Activated naive CD8-positive, alpha-beta T cell treated with anti-CD3 and anti-CD28 coated beads, Interleukin-2, amount 50 U/mL, for 24 hours (primary cell): ENCODE measurements at regions not wholly inside any gene's neighbourhood (a gene's known extent, or its start where the extent isn't known, plus 50 kb on each side); places are given as distances from the start of the nearest gene placed in this dataset.
"Not testable (repeated sequence)": the region's sequence is repeated elsewhere in the genome, so short reads cannot be mapped to it uniquely, and the experiment has no call there.

Source experiments
- ATAC-seq: fragments of 150-1000 bp; cut with Tn5 transposase; one replicate; pipeline ENCODE4 v1.10.0; 2021
- DNase-seq: peaks from one replicate; pipeline ENCODE4 v3.0.0; 2021
- H3K27ac Mint-ChIP-seq: one replicate; pipeline ENCODE4 v1.8.0; 2021; ENCODE audit warnings: mild to moderate bottlenecking, mixed read lengths
- H3K27me3 Mint-ChIP-seq: one replicate; pipeline ENCODE4 v1.8.0; 2021; ENCODE audit warnings: mixed read lengths
- H3K36me3 Mint-ChIP-seq: one replicate; pipeline ENCODE4 v1.8.0; 2021; ENCODE audit warnings: low read depth, mixed read lengths
- H3K4me1 Mint-ChIP-seq: one replicate; pipeline ENCODE4 v1.8.0; 2021; ENCODE audit warnings: mixed read lengths
- H3K4me3 Mint-ChIP-seq: one replicate; pipeline ENCODE4 v1.8.0; 2021; ENCODE audit warnings: mild to moderate bottlenecking, moderate library complexity, mixed read lengths
- H3K9me3 Mint-ChIP-seq: one replicate; pipeline ENCODE4 v1.8.0; 2021; ENCODE audit warnings: mixed read lengths

DNA sequence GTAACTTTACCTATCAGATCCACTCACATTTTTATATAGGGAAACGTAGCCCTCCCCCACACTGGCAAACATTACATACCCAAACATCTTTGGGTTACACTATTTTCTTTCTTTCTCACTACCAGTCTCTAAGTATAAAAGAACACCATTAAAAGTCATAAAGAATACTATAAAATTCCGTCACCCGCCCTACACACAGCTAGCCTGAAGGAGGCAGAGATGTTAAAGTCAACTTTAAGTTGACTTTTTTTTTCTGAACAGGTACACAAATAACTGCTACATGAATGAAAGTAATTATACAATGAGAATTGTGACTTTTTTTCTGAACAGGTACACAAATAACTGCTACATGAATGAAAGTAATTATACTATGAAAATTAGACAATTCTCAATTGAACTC, 628.3 kb downstream of the NUP35 start:
- ATAC-seq: no peak
- Mint-ChIP-seq H3K27ac (no peak overlapping the region), H3K27me3 (no peaks in the 10 kb centered on the region), H3K4me1 (no peaks in the 10 kb centered on the region), H3K9me3 (peaks cover 22% of the 10 kb centered on the region), H3K36me3 (no peaks in the 10 kb centered on the region), H3K4me3 (no peak overlapping the region)
- no peak for DNase-seq

- Mint-ChIP-seq H3K27me3 (no peaks in the 10 kb centered on the region), H3K9me3 (peaks cover 18% of the 10 kb centered on the region), H3K4me3 (no peak overlapping the region), H3K36me3 (no peaks in the 10 kb centered on the region), H3K4me1 (no peaks in the 10 kb centered on the region), H3K27ac (no peak overlapping the region)
- DNase-seq (no peak), ATAC-seq (no peak)
Observed at GRCh38 chr2:183759033-183759432, 634.8 kb downstream of the NUP35 start.

DNA sequence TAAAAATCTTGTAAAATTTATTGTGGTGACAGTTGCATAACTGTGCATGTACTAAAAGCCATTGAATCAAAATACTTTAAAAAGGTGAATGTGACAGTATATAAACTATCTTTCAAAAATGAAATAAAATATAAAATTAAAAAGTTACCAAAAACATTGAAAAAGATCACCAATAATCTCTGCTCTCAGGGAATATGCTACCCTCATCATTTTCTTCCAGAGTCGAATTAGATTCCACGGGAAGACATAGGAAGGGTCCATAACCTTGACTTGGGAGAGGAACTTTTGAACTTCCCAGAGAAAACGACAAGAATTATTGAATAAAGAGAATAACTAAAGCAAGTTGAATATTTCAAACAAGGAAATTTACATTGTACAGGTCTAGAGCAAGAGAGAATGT, 649.5 kb downstream of the NUP35 start:
- no peaks in the 10 kb centered on the region for H3K27me3 Mint-ChIP-seq
- H3K4me3 Mint-ChIP-seq: no peak overlapping the region
- no peaks in the 10 kb centered on the region for H3K4me1 Mint-ChIP-seq
- H3K27ac Mint-ChIP-seq: no peak overlapping the region
- ATAC-seq (no peak), DNase-seq (no peak)
- no peaks in the 10 kb centered on the region for H3K36me3 Mint-ChIP-seq
- H3K9me3 Mint-ChIP-seq: peaks cover 10% of the 10 kb centered on the region

DNA sequence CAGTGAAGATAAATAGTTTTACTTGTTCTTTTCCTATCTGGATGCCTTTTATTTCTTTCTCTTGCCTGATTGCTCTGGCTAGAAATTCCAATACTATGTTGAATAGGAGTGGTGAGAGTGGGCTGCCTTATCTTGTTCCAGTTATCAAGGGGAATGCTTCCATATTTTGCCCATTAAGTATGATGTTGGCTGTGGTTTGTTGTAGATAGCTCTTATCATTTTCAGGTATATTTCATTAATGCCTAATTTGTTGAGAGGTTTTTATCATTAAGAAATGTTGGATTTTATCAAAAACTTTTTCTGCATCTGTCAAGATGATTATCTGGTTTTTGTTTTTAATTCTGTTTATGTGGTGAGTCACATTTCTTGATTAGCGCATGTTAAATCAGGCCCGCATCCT, 655.8 kb downstream of the NUP35 start:
- Mint-ChIP-seq H3K27ac (no peak overlapping the region), H3K36me3 (no peaks in the 10 kb centered on the region), H3K4me3 (no peak overlapping the region), H3K27me3 (no peaks in the 10 kb centered on the region), H3K9me3 (peaks cover 20% of the 10 kb centered on the region), H3K4me1 (no peaks in the 10 kb centered on the region)
- DNase-seq (no peak), ATAC-seq (no peak)

DNA sequence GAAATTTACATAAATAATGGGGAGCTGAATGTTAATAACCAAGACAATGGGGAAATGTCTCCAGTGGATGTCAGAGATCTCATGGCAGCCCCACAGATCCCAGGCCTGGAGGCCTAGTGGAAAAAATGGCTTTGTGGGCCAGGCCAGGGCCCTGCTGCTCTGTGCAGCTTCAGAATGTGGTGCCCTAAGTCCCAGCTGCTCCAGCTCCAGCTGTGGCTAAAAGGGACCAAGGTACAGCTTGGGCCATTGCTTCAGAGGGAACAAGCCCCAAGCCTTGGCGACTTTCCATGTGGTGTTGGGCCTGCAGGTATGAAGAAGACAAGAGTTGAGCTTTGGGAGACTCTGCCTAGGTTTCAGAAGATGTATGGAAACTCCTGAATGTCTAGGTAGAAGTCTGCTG, 658.2 kb downstream of the NUP35 start:
- no peaks in the 10 kb centered on the region for H3K4me1 Mint-ChIP-seq
- no peak overlapping the region for H3K27ac Mint-ChIP-seq
- H3K27me3 Mint-ChIP-seq: no peaks in the 10 kb centered on the region
- H3K36me3 Mint-ChIP-seq: no peaks in the 10 kb centered on the region
- DNase-seq: no peak
- peaks cover 15% of the 10 kb centered on the region for H3K9me3 Mint-ChIP-seq
- H3K4me3 Mint-ChIP-seq: no peak overlapping the region
- ATAC-seq: no peak

DNA sequence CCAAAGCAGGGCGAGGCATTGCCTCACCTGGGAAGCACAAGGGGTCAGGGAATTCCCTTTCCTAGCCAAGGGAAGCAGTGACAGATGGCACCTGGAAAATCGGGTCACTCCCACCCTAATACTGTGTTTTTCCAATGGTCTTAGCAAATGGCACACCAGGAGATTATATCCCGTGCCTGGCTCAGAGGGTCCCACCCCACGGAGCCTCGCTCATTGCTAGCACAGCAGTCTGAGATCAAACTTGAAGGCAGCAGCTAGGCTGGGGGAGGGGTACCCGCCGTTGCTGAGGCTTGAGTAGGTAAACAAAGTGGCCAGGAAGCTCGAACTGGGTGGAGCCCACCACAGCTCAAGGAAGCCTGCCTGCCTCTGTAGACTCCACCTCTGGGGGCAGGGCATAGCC, 664.6 kb downstream of the NUP35 start:
- not testable (repeated sequence) for H3K4me1 Mint-ChIP-seq, H3K36me3 Mint-ChIP-seq, ATAC-seq, H3K4me3 Mint-ChIP-seq, H3K27me3 Mint-ChIP-seq, H3K27ac Mint-ChIP-seq, DNase-seq
- peaks cover 14% of the 10 kb centered on the region for H3K9me3 Mint-ChIP-seq

DNA sequence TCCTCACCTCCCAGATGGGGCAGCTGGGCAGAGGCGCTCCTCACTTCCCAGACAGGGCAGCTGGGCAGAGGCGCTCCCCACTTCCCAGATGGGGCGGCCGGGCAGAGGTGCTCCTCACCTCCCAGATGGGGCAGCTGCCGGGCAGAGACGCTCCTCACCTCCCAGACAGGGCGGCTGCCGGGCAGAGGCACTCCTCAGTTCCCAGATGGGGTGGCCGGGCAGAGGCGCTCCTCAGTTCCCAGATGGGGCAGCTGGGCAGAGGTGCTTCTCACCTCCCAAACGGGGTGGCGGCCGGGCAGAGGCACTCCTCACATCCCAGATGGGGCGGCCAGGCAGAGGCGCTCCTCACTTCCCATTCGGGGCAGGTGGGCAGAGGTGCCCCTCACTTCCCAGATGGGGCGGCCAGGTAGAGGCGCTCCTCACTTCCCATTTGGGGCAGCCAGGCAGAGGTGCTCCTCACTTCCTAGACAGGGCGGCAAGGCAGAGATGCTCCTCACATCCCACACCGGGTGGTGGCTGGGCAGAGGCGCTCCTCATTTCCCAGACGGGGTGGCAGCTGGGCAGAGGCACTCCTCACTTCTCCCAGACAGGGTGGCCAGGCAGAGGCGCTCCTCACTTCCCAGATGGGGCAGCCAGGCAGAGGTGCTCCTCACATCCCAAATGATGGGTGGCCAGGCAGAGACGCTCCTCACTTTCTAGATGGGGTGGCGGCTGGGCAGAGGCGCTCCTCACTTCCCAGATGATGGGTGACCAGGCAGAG, 668.1 kb downstream of the NUP35 start:
- not testable (repeated sequence) for H3K27ac Mint-ChIP-seq, DNase-seq, H3K4me3 Mint-ChIP-seq, ATAC-seq, H3K27me3 Mint-ChIP-seq, H3K36me3 Mint-ChIP-seq, H3K4me1 Mint-ChIP-seq
- H3K9me3 Mint-ChIP-seq: peaks cover 15% of the 10 kb centered on the region

- Mint-ChIP-seq H3K36me3 (no peaks in the 10 kb centered on the region), H3K4me3 (no peak overlapping the region), H3K27me3 (no peaks in the 10 kb centered on the region), H3K27ac (no peak overlapping the region), H3K4me1 (no peaks in the 10 kb centered on the region), H3K9me3 (peaks cover 30% of the 10 kb centered on the region)
- ATAC-seq: no peak
- DNase-seq: no peak
Observed at GRCh38 chr2:183798535-183798934, 674.3 kb downstream of the NUP35 start.

DNA sequence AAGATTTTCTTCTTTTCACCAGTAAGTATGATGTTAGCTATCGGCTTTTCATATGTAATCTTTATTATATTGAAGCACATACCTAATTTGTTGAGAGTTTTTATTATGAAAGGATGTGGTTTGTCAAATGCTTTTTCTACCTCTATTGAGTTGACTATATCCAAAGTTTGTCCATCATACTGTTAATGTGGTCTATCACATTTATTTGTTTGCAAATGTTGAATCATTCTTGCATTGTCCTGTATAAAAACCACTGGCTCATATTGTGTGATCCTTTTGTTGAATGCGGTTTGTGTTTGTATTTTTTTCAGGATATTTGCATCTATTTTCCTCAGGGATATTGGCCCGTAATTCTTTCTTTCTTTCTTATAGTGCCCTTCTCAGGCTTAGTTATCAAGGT, 675.5 kb downstream of the NUP35 start:
- Mint-ChIP-seq H3K27me3 (no peaks in the 10 kb centered on the region), H3K27ac (no peak overlapping the region), H3K36me3 (no peaks in the 10 kb centered on the region), H3K4me3 (no peak overlapping the region), H3K9me3 (peaks cover 27% of the 10 kb centered on the region), H3K4me1 (no peaks in the 10 kb centered on the region)
- DNase-seq (no peak), ATAC-seq (no peak)

DNA sequence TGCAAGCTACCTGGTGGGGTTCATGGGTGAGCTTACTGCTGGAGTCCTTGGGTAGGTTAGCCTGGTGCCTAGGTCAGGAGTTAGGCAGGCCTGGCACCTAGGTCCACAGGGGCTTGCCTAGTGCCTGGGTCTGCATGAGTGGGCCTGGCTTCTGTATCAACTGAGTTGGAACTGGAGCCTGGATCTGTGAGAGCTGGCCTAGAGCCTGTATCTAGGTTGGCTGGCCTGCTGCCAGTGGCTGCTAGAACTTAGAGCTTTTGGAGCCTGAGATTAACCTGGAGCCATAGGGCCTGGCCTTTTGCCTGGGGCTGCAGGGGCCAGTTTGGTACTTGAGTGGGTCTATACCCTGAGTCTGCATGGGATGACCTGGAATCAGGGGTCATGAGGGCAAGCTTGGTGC, 679.4 kb downstream of the NUP35 start:
- H3K27ac Mint-ChIP-seq: no peak overlapping the region
- no peaks in the 10 kb centered on the region for H3K4me1 Mint-ChIP-seq
- peaks cover 16% of the 10 kb centered on the region for H3K9me3 Mint-ChIP-seq
- no peak for ATAC-seq
- no peaks in the 10 kb centered on the region for H3K36me3 Mint-ChIP-seq
- H3K4me3 Mint-ChIP-seq: no peak overlapping the region
- DNase-seq: no peak
- no peaks in the 10 kb centered on the region for H3K27me3 Mint-ChIP-seq

- H3K4me3 Mint-ChIP-seq: no peak overlapping the region
- no peak overlapping the region for H3K27ac Mint-ChIP-seq
- no peaks in the 10 kb centered on the region for H3K27me3 Mint-ChIP-seq
- peaks cover 4% of the 10 kb centered on the region for H3K9me3 Mint-ChIP-seq
- no peaks in the 10 kb centered on the region for H3K36me3 Mint-ChIP-seq
- DNase-seq (no peak), ATAC-seq (no peak)
- no peaks in the 10 kb centered on the region for H3K4me1 Mint-ChIP-seq
Observed at GRCh38 chr2:183807870-183808269, 683.6 kb downstream of the NUP35 start.

DNA sequence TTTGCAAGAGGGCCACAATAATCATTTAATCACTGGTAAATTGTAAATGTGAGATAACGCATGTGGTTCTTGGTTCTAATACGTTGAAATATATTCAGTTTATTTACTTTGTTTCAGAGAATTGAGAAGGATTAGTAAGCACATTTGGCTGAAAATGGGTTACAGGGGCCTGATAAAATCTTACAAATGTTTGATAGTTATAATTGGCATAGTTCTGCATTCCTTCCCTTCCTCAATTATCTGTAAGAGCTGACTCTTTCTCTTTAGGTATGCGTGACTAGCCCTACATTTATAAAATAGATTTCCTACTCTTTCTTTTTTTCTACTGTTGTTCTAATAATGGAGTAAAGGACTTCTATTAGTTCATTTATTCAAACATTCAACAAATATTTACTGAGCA, 685.2 kb downstream of the NUP35 start:
- no peaks in the 10 kb centered on the region for H3K27me3 Mint-ChIP-seq
- no peak for DNase-seq
- ATAC-seq: no peak
- no peaks in the 10 kb centered on the region for H3K36me3 Mint-ChIP-seq
- peaks cover 4% of the 10 kb centered on the region for H3K9me3 Mint-ChIP-seq
- no peak overlapping the region for H3K27ac Mint-ChIP-seq
- no peaks in the 10 kb centered on the region for H3K4me1 Mint-ChIP-seq
- H3K4me3 Mint-ChIP-seq: no peak overlapping the region

- no peak overlapping the region for H3K4me3 Mint-ChIP-seq
- H3K4me1 Mint-ChIP-seq: no peaks in the 10 kb centered on the region
- H3K36me3 Mint-ChIP-seq: no peaks in the 10 kb centered on the region
- H3K27me3 Mint-ChIP-seq: no peaks in the 10 kb centered on the region
- ATAC-seq (no peak), DNase-seq (no peak)
- no peak overlapping the region for H3K27ac Mint-ChIP-seq
- H3K9me3 Mint-ChIP-seq: peaks cover 8% of the 10 kb centered on the region
Observed at GRCh38 chr2:183811281-183811680, 687.0 kb downstream of the NUP35 start.

DNA sequence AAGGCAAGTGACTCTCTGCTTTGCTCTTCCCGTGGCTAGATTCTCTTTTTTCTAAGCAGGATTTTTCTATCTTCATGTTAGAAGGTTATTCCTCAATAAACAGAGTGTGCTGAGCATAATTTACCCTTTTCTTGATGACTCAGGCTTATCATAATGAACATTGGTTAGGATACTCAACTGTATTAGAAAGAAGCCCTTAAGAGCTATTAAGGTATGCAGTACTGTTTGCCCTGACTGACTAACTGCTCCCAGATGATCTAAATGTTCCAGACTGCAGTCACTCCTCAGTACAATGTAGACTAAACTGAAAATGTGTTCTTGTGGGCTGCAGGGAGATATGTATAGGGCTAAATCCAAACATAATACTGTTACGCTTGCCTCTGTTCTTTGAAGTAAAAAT, 687.8 kb downstream of the NUP35 start:
- ATAC-seq: no peak
- DNase-seq: no peak
- peaks cover 9% of the 10 kb centered on the region for H3K9me3 Mint-ChIP-seq
- H3K4me3 Mint-ChIP-seq: no peak overlapping the region
- no peaks in the 10 kb centered on the region for H3K4me1 Mint-ChIP-seq
- no peaks in the 10 kb centered on the region for H3K36me3 Mint-ChIP-seq
- H3K27me3 Mint-ChIP-seq: no peaks in the 10 kb centered on the region
- no peak overlapping the region for H3K27ac Mint-ChIP-seq

GRCh38 chr2:183825710-183826109, 701.5 kb downstream of the NUP35 start:
- ATAC-seq (no peak), DNase-seq (no peak)
- no peaks in the 10 kb centered on the region for H3K36me3 Mint-ChIP-seq
- no peak overlapping the region for H3K27ac Mint-ChIP-seq
- H3K4me1 Mint-ChIP-seq: no peaks in the 10 kb centered on the region
- peaks cover 17% of the 10 kb centered on the region for H3K9me3 Mint-ChIP-seq
- H3K4me3 Mint-ChIP-seq: no peak overlapping the region
- H3K27me3 Mint-ChIP-seq: no peaks in the 10 kb centered on the region

GRCh38 chr2:183829931-183830330, 705.7 kb downstream of the NUP35 start:
- H3K4me1 Mint-ChIP-seq: no peaks in the 10 kb centered on the region
- H3K9me3 Mint-ChIP-seq: peaks cover 22% of the 10 kb centered on the region
- no peaks in the 10 kb centered on the region for H3K27me3 Mint-ChIP-seq
- no peaks in the 10 kb centered on the region for H3K36me3 Mint-ChIP-seq
- H3K4me3 Mint-ChIP-seq: no peak overlapping the region
- DNase-seq (no peak), ATAC-seq (no peak)
- no peak overlapping the region for H3K27ac Mint-ChIP-seq
